H1 (cell line): ENCODE measurements at regions not wholly inside any gene's neighbourhood (a gene's known extent, or its start where the extent isn't known, plus 50 kb on each side); places are given as distances from the start of the nearest gene placed in this dataset.

ENCODE experiments used
- HDAC2 ChIP-seq, 2 experiments: fragments of 300-600 bp in 1 of 2; sonication (generic) in 1 of 2; IDR thresholded peaks; 2 replicates each; pipeline ENCODE4 v1.6.1; 2011 to 2012; ENCODE audit warnings: low read depth in 2 of 2, low read length in 2 of 2, mild to moderate bottlenecking in 2 of 2, moderate library complexity in 2 of 2, borderline replicate concordance in 1 of 2, inconsistent platforms in 1 of 2
- MAFK ChIP-seq: IDR thresholded peaks from 2 replicates; pipeline ENCODE4 v1.6.1; 2012; ENCODE audit warnings: low read depth, mild to moderate bottlenecking, improper control_type of control experiment, low read length
- POLR2AphosphoS5 ChIP-seq: IDR thresholded peaks from 2 replicates; pipeline ENCODE4 v1.6.1; 2011; ENCODE audit warnings: low read depth, low read length
- RXRA ChIP-seq: IDR thresholded peaks from 2 replicates; pipeline ENCODE4 v1.6.1; 2011; ENCODE audit warnings: low read depth, mild to moderate bottlenecking, low read length, moderate library complexity; ENCODE audit not compliant: insufficient read depth
- TEAD4 ChIP-seq: IDR thresholded peaks from 2 replicates; pipeline ENCODE4 v1.6.1; 2012; ENCODE audit warnings: low read depth, low read length, inconsistent platforms, mixed read lengths
- TF ChIP-seq, protein P1 (sequence below), 3 experiments: IDR thresholded peaks; 1 replicate in 2 of 3; 2 replicates in 1 of 3; pipeline versions ENCODE4 v1.5.1 to v1.6.1; 2011; ENCODE audit warnings: low read length in 3 of 3, mild to moderate bottlenecking in 3 of 3, inconsistent platforms in 2 of 3, low read depth in 1 of 3, moderate library complexity in 1 of 3; ENCODE audit not compliant: insufficient read depth in 1 of 3; ENCODE audit errors: control extremely low read depth in 1 of 3
- TF ChIP-seq, protein P2 (sequence below): IDR thresholded peaks from 2 replicates; pipeline ENCODE4 v1.6.1; 2011; ENCODE audit warnings: low read length, improper control_type of control experiment

- TF ChIP-seq, protein P1, sequence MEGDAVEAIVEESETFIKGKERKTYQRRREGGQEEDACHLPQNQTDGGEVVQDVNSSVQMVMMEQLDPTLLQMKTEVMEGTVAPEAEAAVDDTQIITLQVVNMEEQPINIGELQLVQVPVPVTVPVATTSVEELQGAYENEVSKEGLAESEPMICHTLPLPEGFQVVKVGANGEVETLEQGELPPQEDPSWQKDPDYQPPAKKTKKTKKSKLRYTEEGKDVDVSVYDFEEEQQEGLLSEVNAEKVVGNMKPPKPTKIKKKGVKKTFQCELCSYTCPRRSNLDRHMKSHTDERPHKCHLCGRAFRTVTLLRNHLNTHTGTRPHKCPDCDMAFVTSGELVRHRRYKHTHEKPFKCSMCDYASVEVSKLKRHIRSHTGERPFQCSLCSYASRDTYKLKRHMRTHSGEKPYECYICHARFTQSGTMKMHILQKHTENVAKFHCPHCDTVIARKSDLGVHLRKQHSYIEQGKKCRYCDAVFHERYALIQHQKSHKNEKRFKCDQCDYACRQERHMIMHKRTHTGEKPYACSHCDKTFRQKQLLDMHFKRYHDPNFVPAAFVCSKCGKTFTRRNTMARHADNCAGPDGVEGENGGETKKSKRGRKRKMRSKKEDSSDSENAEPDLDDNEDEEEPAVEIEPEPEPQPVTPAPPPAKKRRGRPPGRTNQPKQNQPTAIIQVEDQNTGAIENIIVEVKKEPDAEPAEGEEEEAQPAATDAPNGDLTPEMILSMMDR (IDR thresholded peaks at IDR 0.05; ENCODE audit: control extremely low read depth in 1 of 3, insufficient read depth in 1 of 3, low read depth in 1 of 3, low read length in 3 of 3), result no peak
- TF ChIP-seq POLR2AphosphoS5, result no peak
- TF ChIP-seq, protein P2, sequence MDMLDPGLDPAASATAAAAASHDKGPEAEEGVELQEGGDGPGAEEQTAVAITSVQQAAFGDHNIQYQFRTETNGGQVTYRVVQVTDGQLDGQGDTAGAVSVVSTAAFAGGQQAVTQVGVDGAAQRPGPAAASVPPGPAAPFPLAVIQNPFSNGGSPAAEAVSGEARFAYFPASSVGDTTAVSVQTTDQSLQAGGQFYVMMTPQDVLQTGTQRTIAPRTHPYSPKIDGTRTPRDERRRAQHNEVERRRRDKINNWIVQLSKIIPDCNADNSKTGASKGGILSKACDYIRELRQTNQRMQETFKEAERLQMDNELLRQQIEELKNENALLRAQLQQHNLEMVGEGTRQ, result no peak
- no peak for TF ChIP-seq TEAD4
- TF ChIP-seq RXRA, result no peak
- TF ChIP-seq MAFK, result no peak
- no peak for TF ChIP-seq HDAC2 (IDR thresholded peaks at IDR 0.05; ENCODE audit: borderline replicate concordance in 1 of 2, low read depth in 2 of 2, low read length in 2 of 2)
Observed at GRCh38 chr21:35198565-35198964, 149.5 kb upstream of the RUNX1 start.
